LHCN-M2 (cell line): ENCODE measurements at regions not wholly inside any gene's neighbourhood (a gene's known extent, or its start where the extent isn't known, plus 50 kb on each side); places are given as distances from the start of the nearest gene placed in this dataset.
"Not testable (repeated sequence)": the region's sequence is repeated elsewhere in the genome, so short reads cannot be mapped to it uniquely, and the experiment has no call there.

Source experiments
- DNase-seq: peaks from one replicate; pipeline ENCODE4 v3.0.0-alpha.2; 2012; ENCODE audit warnings: low read depth

GRCh38 chr5:23451156-23451555 is 56.3 kb upstream of the PRDM9 start:
- DNase-seq = no peak

GRCh38 chr5:23450187-23450586 is 57.2 kb upstream of the PRDM9 start:
- no peak for DNase-seq

GRCh38 chr5:23448627-23449026 is 58.8 kb upstream of the PRDM9 start:
- DNase-seq = no peak

GRCh38 chr5:23446424-23446823 is 61.0 kb upstream of the PRDM9 start:
- no peak for DNase-seq

GRCh38 chr5:23445573-23445972 is 61.8 kb upstream of the PRDM9 start:
- no peak for DNase-seq

GRCh38 chr5:23440703-23441102 is 66.7 kb upstream of the PRDM9 start:
- DNase-seq = no peak

GRCh38 chr5:23437011-23437410 is 70.4 kb upstream of the PRDM9 start:
- DNase-seq = peak; percentile 0

- DNase-seq = no peak
Measured at GRCh38 chr5:23433534-23434315, 73.7 kb upstream of the PRDM9 start.

GRCh38 chr5:23428705-23429104 is 78.7 kb upstream of the PRDM9 start:
- DNase-seq = no peak

GRCh38 chr5:23420214-23420613 is 87.2 kb upstream of the PRDM9 start:
- DNase-seq = not testable (repeated sequence)

- no peak for DNase-seq
Measured at GRCh38 chr5:23419115-23419514, 88.3 kb upstream of the PRDM9 start.

GRCh38 chr5:23412515-23412914 is 94.9 kb upstream of the PRDM9 start:
- DNase-seq = no peak

GRCh38 chr5:23411994-23412393 is 95.4 kb upstream of the PRDM9 start:
- DNase-seq = no peak

GRCh38 chr5:23411200-23411599 is 96.2 kb upstream of the PRDM9 start:
- DNase-seq = no peak

GRCh38 chr5:23410775-23411174 is 96.6 kb upstream of the PRDM9 start:
- DNase-seq = not testable (repeated sequence)

- DNase-seq = no peak
Measured at GRCh38 chr5:23405316-23406068, 101.9 kb upstream of the PRDM9 start.

- DNase-seq = no peak
Measured at GRCh38 chr5:23402585-23402984, 104.8 kb upstream of the PRDM9 start.

- DNase-seq = no peak
Measured at GRCh38 chr5:23400951-23401350, 106.5 kb upstream of the PRDM9 start.

- DNase-seq = no peak
Measured at GRCh38 chr5:23396346-23396745, 111.1 kb upstream of the PRDM9 start.

- no peak for DNase-seq
Measured at GRCh38 chr5:23389291-23390101, 117.9 kb upstream of the PRDM9 start.

GRCh38 chr5:23385036-23385435 is 122.4 kb upstream of the PRDM9 start:
- no peak for DNase-seq

- DNase-seq = no peak
Measured at GRCh38 chr5:23372177-23372576, 135.2 kb upstream of the PRDM9 start.
